GM12891 (cell line): ENCODE measurements at regions not wholly inside any gene's neighbourhood (a gene's known extent, or its start where the extent isn't known, plus 50 kb on each side); places are given as distances from the start of the nearest gene placed in this dataset.
"Not testable (repeated sequence)": the region's sequence is repeated elsewhere in the genome, so short reads cannot be mapped to it uniquely, and the experiment has no call there.

Experiments used
- DNase-seq: peaks from one replicate; pipeline ENCODE4 v3.0.0; 2011; ENCODE audit warnings: low spot score; ENCODE audit not compliant: insufficient read length
- FAIRE-seq: peaks from 2 replicates; lab custom pipeline; 2011; peaks lifted over from hg19 to GRCh38; lab: Jason Lieb, UNC
- PAX5 ChIP-seq: IDR thresholded peaks from 2 replicates; pipeline ENCODE4 v1.6.1; 2011; ENCODE audit warnings: low read length, moderate library complexity, mild to moderate bottlenecking; ENCODE audit not compliant: insufficient read depth, severe bottlenecking
- POLR2A ChIP-seq: IDR thresholded peaks from 2 replicates; pipeline ENCODE4 v1.6.1; 2011; ENCODE audit warnings: low read depth, low read length, control low read depth
- POLR2AphosphoS5 ChIP-seq: IDR thresholded peaks from 2 replicates; pipeline ENCODE4 v1.6.1; 2011; ENCODE audit warnings: low read depth, low read length, control low read depth
- POU2F2 ChIP-seq: IDR thresholded peaks from 2 replicates; pipeline ENCODE4 v1.6.1; 2011; ENCODE audit warnings: low read depth, mild to moderate bottlenecking, control low read depth, low read length, moderate library complexity
- SPI1 ChIP-seq: IDR thresholded peaks from 2 replicates; pipeline ENCODE4 v1.6.1; 2011; ENCODE audit warnings: low read depth, low read length, control low read depth
- TAF1 ChIP-seq: IDR thresholded peaks from 2 replicates; pipeline ENCODE4 v1.6.1; 2011; ENCODE audit warnings: low read depth, low read length, control low read depth

- no peak for FAIRE-seq
- no peak for DNase-seq
- TF ChIP-seq PAX5 (no peak), POU2F2 (no peak), SPI1 (no peak), POLR2AphosphoS5 (no peak)
Observed at GRCh38 chr3:165607221-165607620, 230.0 kb downstream of the BCHE start.

- no peak for DNase-seq
- FAIRE-seq = no peak
- no peak for TF ChIP-seq PAX5
- TF ChIP-seq TAF1 = no peak
- no peak for TF ChIP-seq POLR2AphosphoS5
- TF ChIP-seq POLR2A = no peak
- TF ChIP-seq POU2F2 = no peak
- TF ChIP-seq SPI1 = no peak
Observed at GRCh38 chr3:165603196-165603595, 234.0 kb downstream of the BCHE start.

- FAIRE-seq, DNase-seq: not testable (repeated sequence)
Observed at GRCh38 chr3:165572566-165572965, 264.7 kb downstream of the BCHE start.

- FAIRE-seq (no peak), DNase-seq (no peak)
- TF ChIP-seq POLR2A (no peak), TAF1 (no peak), PAX5 (no peak), POU2F2 (no peak), SPI1 (no peak), POLR2AphosphoS5 (no peak)
Observed at GRCh38 chr3:165568907-165569462, 268.2 kb downstream of the BCHE start.

GRCh38 chr3:165555785-165556184 lies 281.4 kb downstream of the BCHE start:
- no peak for FAIRE-seq
- no peak for DNase-seq
- TF ChIP-seq POLR2A (no peak), POLR2AphosphoS5 (no peak), PAX5 (no peak), POU2F2 (no peak), SPI1 (no peak), TAF1 (no peak)

- no peak for DNase-seq
- TF ChIP-seq SPI1 (no peak), TAF1 (no peak), POLR2AphosphoS5 (no peak), POLR2A (no peak), POU2F2 (no peak), PAX5 (no peak)
- FAIRE-seq = no peak
Observed at GRCh38 chr3:165553371-165553770, 283.9 kb downstream of the BCHE start.

GRCh38 chr3:165549665-165550064 lies 287.6 kb downstream of the BCHE start:
- no peak for DNase-seq
- no peak for FAIRE-seq
- TF ChIP-seq POU2F2 (no peak), SPI1 (no peak), TAF1 (no peak), PAX5 (no peak), POLR2A (no peak), POLR2AphosphoS5 (no peak)

GRCh38 chr3:165549037-165549436 lies 288.2 kb downstream of the BCHE start:
- FAIRE-seq (no peak), DNase-seq (no peak)
- TF ChIP-seq POLR2AphosphoS5 = no peak
- no peak for TF ChIP-seq POU2F2
- no peak for TF ChIP-seq POLR2A
- TF ChIP-seq PAX5 = no peak
- no peak for TF ChIP-seq SPI1
- no peak for TF ChIP-seq TAF1

- FAIRE-seq (no peak), DNase-seq (no peak)
- TF ChIP-seq TAF1 (no peak), POU2F2 (no peak), PAX5 (no peak), SPI1 (no peak), POLR2A (no peak), POLR2AphosphoS5 (no peak)
Observed at GRCh38 chr3:165545059-165545458, 292.2 kb downstream of the BCHE start.

GRCh38 chr3:165544432-165544831 lies 292.8 kb downstream of the BCHE start:
- FAIRE-seq (no peak), DNase-seq (no peak)
- TF ChIP-seq POLR2A = no peak
- TF ChIP-seq PAX5 = no peak
- no peak for TF ChIP-seq SPI1
- no peak for TF ChIP-seq POLR2AphosphoS5
- no peak for TF ChIP-seq TAF1
- TF ChIP-seq POU2F2 = no peak
